HG02970 (cell line): ENCODE measurements at regions not wholly inside any gene's neighbourhood (a gene's known extent, or its start where the extent isn't known, plus 50 kb on each side); places are given as distances from the start of the nearest gene placed in this dataset.
"Not testable (repeated sequence)": the region's sequence is repeated elsewhere in the genome, so short reads cannot be mapped to it uniquely, and the experiment has no call there.

ENCODE experiments used
- ATAC-seq: cut with Tn5 transposase; IDR thresholded peaks from one replicate; pipeline ENCODE4 v1.9.1; 2021; ENCODE audit warnings: mild to moderate bottlenecking, moderate library complexity, moderate number of reproducible peaks; ENCODE audit not compliant: unreplicated experiment, low FRiP score

DNA sequence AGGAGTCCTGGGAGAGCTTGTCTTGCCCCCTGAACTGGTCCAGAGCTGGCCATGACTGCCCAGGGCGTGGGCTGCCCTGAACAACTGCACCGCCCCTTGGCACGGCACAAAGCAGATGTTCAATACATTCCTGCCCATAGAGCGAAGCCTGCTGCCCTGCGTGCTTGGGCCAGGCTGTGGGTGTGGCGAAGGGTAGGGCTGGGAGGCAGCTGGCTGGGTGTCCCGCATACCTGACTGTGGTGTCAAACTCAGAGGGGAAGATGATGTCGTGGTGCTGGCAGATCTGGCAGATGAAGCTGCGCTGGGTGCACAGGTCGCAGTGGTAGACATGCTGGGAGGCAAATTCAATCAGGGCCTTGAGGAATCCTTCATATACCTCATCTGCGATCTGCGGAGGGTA is 124.2 kb upstream of the SMURF2 start:
- no peak for ATAC-seq

DNA sequence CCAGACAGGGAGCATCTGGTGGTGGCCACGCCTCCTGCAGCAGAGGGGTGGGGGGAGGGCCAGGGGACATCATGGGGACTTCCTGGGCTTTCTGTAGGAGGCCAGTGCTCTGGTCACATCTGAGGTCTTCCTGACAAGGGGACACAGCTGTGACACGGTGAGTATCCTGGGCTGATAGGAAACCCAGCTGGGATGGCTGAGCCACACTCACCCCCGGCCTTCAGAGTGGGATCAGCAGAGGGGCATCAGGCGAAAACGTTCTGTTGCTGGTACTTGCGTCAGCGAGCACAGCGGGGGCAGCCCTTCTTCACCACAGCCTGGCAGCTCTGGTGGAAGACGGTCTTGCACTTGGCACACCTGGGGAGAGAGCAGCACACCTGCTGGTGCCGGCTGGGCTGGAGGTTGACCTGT is 122.9 kb upstream of the SMURF2 start:
- ATAC-seq, result no peak

DNA sequence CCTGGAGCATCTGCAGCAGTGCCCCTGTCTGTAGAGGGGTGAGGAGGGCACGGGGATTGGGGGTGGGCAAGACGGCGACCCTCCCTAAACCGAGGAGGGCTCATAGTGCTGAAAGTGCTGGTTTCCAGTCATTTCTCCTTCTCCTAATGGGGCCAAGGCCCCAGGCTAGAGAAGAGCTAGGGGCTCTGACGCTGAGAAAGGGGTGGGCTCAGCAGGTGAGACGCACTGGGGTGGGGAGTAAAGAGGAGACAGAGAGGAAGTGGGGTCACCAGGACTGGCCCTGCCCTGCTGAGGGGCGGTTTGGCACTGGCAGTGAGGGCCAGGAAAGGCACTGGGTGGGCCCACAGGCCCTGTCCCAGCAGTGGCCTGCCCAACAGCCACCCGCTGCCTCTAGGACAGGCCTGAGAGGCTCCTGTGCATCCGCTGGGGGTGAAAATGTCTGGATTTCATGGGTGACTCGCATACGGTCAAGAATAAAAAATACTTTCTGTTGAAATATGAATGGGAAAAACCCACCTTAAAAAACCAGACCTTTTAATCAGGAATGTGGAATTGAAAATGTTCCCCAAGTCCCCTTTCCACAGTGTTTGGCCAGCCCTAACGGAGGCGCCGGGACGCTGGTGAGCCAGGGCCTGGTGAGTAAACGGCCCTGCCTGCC is 122.4 kb upstream of the SMURF2 start:
- ATAC-seq, result no peak

DNA sequence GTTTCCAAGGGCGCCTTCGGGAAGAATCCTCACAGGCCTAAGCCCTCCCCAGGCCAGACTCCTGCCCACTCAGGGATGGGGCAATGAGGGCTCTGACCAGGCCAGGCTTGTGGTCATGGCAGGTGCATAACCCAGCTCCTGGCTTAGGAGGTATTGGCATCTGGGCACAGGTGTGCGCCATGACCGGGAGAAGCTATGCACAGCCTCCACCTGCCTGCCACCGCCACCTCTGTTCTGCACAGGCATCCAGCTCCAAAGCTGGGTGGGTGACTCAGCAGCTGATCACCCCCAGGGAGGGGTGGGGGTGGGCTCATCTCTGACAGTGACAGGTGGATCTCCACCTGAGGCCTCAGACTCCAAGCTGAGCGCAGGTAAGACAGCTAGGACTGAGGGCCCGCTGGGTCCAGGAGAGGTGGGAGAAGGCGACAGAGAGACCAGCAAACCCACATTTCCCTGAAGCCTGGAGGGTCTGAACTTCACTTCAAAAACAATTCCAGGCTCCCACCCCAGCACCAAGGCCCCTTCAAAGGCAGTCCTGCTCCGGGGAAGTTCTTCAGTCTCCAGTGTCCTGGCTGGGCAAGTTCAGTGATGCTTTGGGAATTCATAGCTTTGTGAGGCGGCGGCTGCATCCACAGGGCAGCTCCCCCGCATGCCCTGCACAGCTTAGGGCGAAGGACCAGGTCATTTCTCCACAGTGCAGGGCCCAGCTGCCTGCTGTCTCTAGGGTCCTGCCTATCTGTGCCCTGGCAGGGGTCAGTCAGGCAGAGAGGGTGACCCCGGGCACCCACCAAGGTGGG is 121.6 kb upstream of the SMURF2 start:
- no peak for ATAC-seq

DNA sequence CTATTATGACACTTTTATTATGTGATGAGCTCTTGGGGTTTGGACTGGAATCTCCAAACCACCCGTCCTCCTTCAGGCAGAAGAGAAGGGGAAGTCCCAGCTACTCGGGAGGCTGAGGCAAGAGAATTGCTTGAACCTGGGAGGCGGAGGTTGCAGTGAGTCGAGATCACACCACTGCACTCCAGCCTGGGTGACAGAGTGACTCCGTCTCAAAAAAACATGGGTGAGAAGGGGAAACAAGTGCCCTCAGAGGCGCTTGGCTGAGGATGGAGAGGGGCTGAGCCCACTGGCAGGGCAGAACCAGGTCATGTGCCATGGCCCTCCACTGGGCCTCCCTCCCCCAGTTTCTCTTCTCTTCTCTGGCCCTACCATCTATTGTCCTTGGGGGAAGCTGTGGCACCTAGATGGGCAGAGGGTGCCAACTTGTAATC is 120.9 kb upstream of the SMURF2 start:
- ATAC-seq, result no peak

DNA sequence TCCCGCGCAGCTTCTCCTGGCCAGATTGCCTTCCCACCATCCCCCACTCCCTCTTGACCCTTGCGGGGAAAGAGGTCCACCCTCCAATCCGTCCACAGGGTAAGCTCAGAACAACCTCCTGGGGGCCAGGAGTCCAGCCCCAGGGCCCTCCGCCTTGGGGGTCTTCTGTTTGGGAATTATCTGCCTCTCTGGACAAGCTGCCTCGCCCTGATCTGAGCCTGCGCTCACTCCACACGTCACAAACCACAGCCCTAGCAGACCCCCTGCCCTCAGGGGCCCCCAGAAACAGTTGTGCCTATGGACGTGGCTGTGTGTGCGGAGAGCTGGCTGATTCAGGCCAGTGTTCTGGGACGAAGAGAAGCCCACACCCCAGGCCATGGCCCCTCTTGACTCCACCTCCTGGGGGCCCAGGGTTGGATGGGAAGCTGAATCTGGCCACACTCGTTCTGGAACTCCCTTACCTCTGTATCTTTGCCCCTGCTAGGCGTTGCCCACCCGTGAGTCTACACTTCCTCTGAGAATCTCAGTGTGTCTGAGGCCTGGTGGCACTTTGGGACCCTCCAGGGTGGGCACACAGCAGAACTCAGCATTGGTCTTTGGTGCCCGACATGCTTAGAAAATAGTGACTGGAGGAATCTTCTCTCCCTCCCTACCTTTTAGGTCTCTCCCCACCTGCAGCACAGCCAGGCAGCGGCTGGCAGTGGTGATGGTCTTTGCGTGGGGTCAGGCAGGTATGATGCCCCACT is 119.9 kb upstream of the SMURF2 start:
- no peak for ATAC-seq

DNA sequence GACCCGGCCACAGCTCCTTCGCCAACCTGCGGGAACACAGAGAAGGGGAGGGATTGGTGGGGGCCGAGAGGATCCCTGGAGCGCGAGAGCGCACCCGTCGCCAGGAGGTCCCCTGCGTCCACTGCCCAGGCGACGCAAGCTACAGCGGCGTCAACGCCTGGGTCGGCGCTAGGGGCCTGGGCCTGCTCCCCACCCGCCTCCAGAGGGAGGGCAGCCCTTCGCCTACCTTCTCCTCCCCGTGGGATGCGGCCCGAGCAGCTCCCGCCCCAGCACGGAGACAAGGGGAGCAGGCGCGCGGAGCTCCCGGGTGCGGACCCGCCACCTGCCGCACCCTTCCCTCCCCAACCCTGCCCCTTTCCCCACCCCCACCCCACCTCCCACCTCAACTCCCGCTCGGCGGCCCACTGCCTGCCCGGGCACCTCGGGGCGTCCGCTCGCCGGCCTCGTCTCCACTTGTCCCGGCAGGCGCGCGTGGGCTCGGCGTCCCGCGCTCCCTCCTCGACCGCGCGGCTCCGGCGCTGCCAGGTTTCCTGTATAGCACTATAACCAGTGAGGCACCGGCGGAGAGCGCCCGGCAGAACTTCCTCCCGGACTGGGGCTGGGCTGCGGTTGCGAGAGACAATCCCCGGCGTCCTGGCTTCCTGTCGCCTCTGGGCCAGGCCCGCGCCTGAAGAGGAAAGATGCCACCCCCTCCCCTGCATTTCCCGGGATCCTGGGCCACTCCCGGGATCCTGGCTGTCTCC is 119.1 kb upstream of the SMURF2 start:
- no peak for ATAC-seq

DNA sequence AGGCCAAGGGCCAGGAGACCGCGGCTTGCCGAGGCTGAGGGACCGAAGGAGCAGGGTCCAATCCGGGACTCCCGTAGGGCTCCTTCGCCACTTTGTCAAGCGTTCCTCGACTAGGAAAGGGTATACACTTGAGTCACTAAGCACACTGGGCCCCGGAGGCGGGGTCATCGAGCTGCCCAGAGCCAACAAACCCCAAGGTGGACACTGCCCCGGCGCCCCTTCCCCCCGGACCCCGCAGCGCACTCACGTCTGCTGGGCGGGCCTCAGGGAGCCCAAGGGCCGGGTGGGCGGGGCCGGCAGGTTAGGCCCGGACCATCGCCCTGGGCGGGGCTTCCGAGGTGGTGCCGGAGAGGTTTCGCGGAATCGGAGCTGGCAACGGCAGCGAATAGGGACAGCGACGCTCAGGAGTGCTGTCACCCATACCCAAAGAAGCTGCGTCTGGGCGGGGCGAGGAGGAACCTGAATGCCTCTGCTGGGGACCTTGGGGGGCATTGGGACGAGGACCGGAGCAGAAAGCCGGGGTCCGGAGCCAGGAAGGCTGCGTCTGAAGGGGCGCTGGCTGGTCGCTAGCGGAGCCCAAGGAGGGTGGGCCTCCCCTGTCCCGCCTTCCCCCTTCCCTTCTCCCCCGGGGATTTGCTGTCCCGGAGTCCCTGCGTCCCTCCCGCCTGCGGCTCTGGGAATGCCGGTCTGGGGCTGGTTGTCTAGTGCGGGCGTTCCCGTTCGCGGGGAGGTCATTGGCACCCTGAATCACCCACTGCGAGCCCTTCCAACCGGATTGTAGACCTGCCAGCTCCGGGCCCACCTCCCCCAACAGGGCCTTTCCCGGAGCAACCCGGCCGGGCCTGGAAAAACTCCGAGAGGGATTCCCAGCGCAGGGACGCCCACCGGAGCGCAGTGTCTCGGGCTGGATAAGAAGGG is 118.2 kb upstream of the SMURF2 start:
- ATAC-seq, result no peak

DNA sequence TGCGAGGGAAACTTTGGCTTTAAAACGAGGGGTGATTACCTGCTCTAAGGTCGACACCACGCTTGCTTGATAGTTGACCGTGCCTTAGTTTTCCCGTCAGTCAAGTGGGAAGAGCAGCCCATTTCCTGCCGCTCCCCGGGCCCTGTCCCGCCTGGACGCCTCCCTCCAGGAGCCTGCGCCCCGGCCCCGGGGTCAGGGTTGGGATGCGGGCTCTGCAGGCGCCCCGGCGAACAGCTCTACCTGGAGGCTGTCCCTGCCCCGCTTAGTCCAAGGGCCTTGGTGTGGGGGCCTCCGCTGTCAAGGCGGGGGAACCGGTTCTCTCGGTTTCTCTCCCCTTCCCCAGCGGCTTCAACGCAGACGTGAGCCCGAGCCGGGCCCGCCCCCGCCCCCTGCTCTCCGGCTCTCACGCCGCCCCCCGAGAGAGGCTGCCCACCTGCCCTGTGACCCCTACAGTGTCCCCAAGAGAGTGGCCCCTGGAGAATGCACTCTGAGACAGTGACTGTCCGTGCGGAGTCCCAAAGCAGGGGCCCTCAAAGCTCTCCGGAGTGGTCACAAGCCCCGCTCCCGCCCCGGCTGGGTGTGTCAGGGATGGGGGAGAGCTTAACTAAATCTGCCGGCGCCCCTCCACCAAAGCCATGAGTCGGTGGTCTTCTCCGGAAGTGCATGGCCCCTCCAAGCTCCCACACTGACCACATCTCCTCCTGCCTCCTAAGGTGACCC is 117.4 kb upstream of the SMURF2 start:
- ATAC-seq, result no peak

DNA sequence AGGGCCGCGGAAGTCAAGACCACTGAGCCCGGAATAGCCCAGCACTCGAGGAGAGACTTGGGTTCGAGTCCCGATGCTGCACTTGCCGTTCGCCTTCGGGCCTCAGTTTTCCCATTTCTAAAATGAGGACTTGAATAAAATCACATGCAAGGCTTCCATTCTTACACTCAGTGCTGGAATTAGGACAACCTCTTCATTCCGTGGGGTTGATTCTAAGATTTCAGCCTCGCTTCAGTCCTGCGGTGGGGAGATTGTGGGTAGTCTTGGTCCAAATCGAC is 116.9 kb upstream of the SMURF2 start:
- not testable (repeated sequence) for ATAC-seq

DNA sequence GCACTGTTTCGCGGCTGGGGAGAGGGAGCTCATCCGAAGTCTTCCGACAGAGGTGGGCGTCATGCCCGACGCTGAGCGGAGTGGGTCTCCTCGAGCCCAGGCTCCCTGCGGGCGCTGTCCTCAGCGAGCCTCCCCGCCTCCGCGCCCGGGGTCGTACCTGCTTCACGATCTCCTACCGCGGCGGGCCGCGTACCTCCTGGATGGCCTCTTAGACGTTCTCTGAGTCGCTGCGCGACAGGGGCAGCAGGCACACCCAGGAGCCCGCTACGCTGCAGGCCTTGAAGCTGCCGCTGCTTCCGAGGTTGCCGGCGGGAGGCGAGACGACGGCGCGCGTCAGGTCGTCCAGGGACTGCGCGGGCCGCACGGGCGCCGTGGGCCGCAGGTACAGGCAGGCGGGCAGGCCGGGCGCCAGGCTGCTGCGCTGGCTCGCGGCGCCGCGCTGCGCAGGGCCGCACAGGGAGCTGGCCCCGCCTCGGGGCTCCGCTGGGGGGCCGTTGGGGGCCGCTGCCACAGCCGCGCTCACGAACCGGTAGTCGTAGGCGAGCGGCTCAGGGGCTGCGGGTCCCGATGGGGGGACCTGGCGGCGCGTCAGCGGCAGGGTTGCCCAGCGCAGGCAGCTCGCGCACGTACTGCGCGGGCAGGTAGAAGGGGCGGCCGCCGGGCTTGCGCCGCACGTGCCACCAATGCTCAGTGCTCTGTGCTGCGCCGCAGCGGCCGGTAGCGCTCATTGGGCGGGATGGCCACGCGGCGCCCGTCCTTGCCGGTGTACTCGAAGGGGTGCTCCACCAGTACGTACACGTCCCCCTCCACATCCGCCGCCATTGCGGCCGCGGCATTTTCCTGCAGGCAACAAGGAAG is 116.4 kb upstream of the SMURF2 start:
- no peak for ATAC-seq

DNA sequence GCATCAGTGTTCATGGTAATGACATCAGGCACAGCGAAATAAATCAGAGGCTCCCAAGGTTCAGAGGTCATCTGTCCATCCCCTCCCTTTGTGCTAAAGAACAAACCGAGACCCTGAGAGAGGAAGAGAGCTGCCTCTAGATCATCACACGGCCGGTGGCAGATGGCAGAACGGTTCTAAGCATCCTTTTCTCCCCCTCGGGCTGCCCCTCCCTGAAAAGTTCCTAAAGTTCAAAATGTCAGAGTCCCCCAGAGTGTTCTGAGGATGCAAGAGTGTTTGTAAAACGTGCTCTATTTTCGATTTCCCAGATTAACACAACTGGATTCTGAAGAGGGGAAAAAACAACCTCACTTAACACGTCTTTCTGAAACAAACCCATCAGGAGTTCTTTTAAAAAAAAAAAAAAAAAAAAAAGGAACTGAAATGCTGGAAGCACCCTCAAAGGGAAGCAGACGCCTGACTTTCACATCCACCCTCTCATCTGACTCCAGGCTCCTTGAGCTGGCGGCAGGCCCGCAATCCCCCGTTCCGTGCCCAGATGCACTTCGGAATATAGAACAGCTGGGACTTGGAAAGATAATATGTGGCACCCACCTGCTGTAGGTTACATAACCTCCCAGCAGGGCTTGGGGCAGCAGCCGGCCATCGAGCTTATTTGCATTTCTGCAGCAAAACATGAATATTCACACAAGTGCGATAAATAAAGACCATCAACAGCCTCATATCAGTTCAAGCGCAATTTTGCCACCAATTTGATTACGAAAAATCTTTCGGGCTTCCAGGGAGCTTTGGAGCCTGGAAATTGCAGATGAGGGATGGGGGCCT is 115.5 kb upstream of the SMURF2 start:
- no peak for ATAC-seq

DNA sequence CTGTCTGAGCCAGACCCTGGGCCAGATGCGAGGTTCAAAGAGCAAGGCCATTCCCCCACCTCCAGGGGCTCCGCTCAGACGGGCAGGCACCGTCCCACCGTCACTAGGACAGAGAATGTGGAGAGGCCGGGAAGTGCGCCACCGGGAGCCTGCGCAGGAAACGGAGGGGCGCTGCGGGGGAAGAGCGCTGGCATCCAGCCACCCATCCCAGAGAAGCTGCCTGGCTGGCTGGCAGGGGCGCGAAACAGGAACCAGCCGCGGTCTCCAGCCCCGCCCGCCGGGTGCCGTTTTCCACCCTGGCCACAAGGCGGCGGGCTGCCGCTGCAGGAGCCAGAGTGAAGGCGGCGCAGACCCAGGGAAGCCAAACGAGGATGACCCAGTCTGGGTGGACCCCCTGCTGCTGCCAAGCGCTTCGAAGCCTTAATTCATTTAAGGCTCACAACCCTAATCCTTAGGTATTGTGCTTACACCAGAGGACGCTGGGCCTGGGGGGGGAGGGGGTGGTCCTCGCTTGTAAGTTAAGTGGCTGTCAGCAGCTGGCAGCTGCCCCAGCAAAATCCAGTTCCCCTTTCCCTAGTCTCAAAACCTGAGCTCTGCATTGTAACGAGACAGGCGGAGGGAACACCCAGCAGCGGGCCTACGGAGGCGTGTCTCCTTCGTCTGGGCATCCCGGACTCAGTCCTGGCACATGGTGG is 114.8 kb upstream of the SMURF2 start:
- peak; percentile 56 for ATAC-seq

DNA sequence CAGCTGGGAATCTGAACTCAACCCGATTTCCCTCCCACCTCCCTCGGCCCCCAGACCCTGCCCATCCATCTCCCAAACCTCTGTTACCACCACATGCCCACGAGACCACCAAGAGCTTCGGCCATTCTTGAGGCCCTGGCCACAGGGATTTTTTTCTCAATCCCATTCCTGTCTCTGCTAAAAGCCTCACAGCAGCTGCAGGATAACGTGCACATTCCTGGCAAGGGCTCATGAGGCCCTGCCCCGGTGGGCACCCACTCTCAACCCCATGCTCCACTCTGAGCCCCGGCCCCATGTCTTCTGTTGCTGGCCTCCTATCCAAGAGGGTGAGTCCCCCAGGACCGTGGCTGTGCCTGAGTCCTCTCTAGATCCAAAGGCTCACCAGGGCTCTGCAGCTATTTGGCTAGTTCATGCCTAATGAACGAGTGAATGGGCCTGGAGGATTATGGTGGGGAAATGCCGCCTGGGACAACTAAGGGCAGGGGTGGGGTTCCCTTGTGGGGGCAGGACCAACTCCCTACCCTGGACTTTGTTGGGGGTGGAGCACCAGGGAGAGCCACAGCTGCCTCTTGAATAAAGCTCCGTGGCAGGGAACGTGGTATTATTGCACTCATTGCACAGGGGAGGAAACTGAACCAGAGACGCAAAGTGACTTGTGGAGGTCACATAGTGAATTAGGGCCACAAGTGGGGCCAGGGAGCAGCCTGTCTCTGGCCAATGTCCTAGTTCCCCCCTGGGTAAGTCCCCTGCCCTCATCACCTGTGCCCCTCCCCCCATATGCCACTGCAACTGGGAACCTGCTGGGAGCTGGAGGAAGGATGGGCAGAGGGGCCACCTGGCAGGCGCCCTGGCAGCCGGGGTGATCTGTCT is 113.8 kb upstream of the SMURF2 start:
- no peak for ATAC-seq

DNA sequence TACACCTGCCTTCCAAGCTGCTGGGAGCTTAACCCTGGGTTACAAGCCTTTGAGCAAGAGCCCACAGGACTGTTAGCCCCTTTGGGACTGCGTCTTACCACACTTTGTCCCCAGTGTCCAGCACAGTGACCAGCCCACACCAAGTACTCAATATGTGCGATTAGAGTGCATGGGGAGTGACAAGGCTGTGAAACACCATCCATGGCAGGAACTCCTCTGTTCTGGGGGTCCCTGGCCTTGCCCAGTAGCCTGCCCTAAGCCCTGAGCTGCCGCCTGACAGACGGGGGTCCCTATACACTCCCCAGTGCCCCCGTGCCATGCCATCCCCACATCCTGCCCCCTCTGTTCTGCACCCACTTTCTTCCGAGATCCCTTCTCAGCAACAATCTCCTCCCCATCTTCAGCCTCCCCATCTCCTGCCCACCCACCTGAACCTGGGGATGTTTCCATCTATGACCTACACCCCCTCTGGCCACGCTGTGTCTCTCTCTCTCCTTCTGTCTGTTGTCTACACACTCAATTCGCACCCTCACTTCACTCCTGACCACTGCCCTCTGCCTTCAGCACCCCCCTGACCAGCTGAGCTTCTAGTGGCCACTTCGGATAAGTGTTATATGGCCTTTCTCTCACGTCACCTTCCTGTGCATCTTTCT is 112.9 kb upstream of the SMURF2 start:
- no peak for ATAC-seq
